GM20000 (cell line): ENCODE measurements at regions not wholly inside any gene's neighbourhood (a gene's known extent, or its start where the extent isn't known, plus 50 kb on each side); places are given as distances from the start of the nearest gene placed in this dataset.
"Not testable (repeated sequence)": the region's sequence is repeated elsewhere in the genome, so short reads cannot be mapped to it uniquely, and the experiment has no call there.

Experiments
- DNase-seq: peaks from one replicate; pipeline ENCODE4 v3.0.0; 2012; ENCODE audit warnings: low spot score
- CTCF ChIP-seq: IDR thresholded peaks from 2 replicates; pipeline ENCODE4 v1.5.1; 2012; ENCODE audit warnings: mild to moderate bottlenecking, control low read depth; ENCODE audit errors: extremely low read depth, missing control alignments

- DNase-seq = no peak
- TF ChIP-seq CTCF = no peak
Observed at GRCh38 chr1:238404921-238405320, 514.2 kb upstream of the ZP4 start.

- DNase-seq = no peak
- no peak for TF ChIP-seq CTCF
Observed at GRCh38 chr1:238404481-238404880, 513.8 kb upstream of the ZP4 start.

GRCh38 chr1:238401144-238401543 is 510.4 kb upstream of the ZP4 start:
- TF ChIP-seq CTCF = no peak
- DNase-seq = no peak

- DNase-seq = no peak
- TF ChIP-seq CTCF = no peak
Observed at GRCh38 chr1:238399558-238399957, 508.8 kb upstream of the ZP4 start.

GRCh38 chr1:238396140-238396539 is 505.4 kb upstream of the ZP4 start:
- DNase-seq = no peak
- no peak for TF ChIP-seq CTCF

GRCh38 chr1:238384381-238384780 is 493.7 kb upstream of the ZP4 start:
- no peak for DNase-seq

GRCh38 chr1:238380167-238380566 is 489.4 kb upstream of the ZP4 start:
- DNase-seq = no peak

More at GRCh38 chr1:238384381-238384780, 493.7 kb upstream of the ZP4 start:
- no peak for TF ChIP-seq CTCF

GRCh38 chr1:238379446-238379845 is 488.7 kb upstream of the ZP4 start:
- DNase-seq = not testable (repeated sequence)

More at GRCh38 chr1:238380167-238380566, 489.4 kb upstream of the ZP4 start:
- no peak for TF ChIP-seq CTCF
